Stomach (tissue), 8 donors: ENCODE measurements at regions not wholly inside any gene's neighbourhood (a gene's known extent, or its start where the extent isn't known, plus 50 kb on each side); places are given as distances from the start of the nearest gene placed in this dataset.

Experiments used
- DNase-seq, 2 donors: peaks; one replicate each; pipeline versions ENCODE4 v3.0.0 to v3.0.0-alpha.2; 2013 to 2019
- H3K27ac ChIP-seq, 5 donors: fragments of 200-600 bp in 4 of 5; sonication (generic) in 4 of 5; one replicate each; pipeline ENCODE4 v1.5.1; 2013 to 2019; ENCODE audit warnings: mild to moderate bottlenecking in 1 of 5, moderate library complexity in 1 of 5
- H3K27me3 ChIP-seq, 3 donors: fragments of 200-600 bp; sonication (generic); one replicate each; pipeline ENCODE4 v1.5.1; 2017 to 2019; ENCODE audit warnings: mixed run types in 1 of 3
- H3K36me3 ChIP-seq, 4 donors: fragments of 200-600 bp; sonication (generic); 1 replicate in 3 of 4; 2 replicates in 1 of 4; pipeline ENCODE4 v1.5.1; 2016 to 2019
- H3K4me1 ChIP-seq, 4 donors: fragments of 200-600 bp; sonication (generic); one replicate each; pipeline ENCODE4 v1.5.1; 2016 to 2019
- H3K4me3 ChIP-seq, 4 donors: fragments of 200-600 bp; sonication (generic) in 3 of 4; one replicate each; pipeline ENCODE4 v1.5.1; 2016 to 2019; ENCODE audit warnings: mild to moderate bottlenecking in 1 of 4
- H3K9me3 ChIP-seq, 4 donors: fragments of 200-600 bp; sonication (generic); one replicate each; pipeline ENCODE4 v1.5.1; 2016 to 2019
- CTCF ChIP-seq, 7 experiments: fragments of 450-650 bp in 4 of 7; fragments of 200-600 bp in 3 of 7; sonication (generic) in 3 of 7; IDR thresholded peaks; one replicate each; pipeline ENCODE4 v1.5.1; 2016 to 2019; ENCODE audit warnings: antibody characterized with exemption in 7 of 7, control low read depth in 2 of 7, mild to moderate bottlenecking in 1 of 7
- EP300 ChIP-seq: sonication (generic); formaldehyde crosslinking; IDR thresholded peaks from one replicate; pipeline ENCODE4 v1.6.1; 2017; ENCODE audit warnings: antibody characterized with exemption
- POLR2A ChIP-seq, 4 donors: fragments of 450-650 bp; IDR thresholded peaks; one replicate each; pipeline ENCODE4 v1.6.1; 2016; ENCODE audit warnings: antibody characterized with exemption in 4 of 4, control low read depth in 2 of 4, mild to moderate bottlenecking in 1 of 4, moderate library complexity in 1 of 4
- POLR2AphosphoS5 ChIP-seq, 3 donors: sonication (generic); formaldehyde crosslinking; IDR thresholded peaks; one replicate each; pipeline ENCODE4 v1.6.1; 2016; ENCODE audit warnings: antibody characterized with exemption in 3 of 3
- WGBS, 5 donors: extraction: QIAGEN DNeasy Blood & Tissue Kit in 3 of 5; methylation state at CpG; one replicate each; pipeline versions ENCODE4 v1.1.5 to v1.1.7; 2013 to 2018; 5-methylcytosine and 5-hydroxymethylcytosine counted together
- intact Hi-C: fragments of 100-400 bp; cut with DNase I; formaldehyde crosslinking; loops from one replicate; pipeline ENCODE4 v1.15.1; 2023; ENCODE audit warnings: low total_unique reads
- donor health status: healthy with polysubstance abuse.
- donor health status: Bipolar disorder and iron deficiency.
- donor health status: healthy.

- H3K4me1 ChIP-seq = no peaks in the 10 kb centered on the region
- H3K9me3 ChIP-seq = no peaks in the 10 kb centered on the region
- H3K27ac ChIP-seq = no peak overlapping the region
- no peaks in the 10 kb centered on the region for H3K36me3 ChIP-seq
- DNase-seq = no peak
- H3K4me3 ChIP-seq = no peak overlapping the region
- intact Hi-C loops = no loop called here
- TF ChIP-seq EP300 (no peak), POLR2AphosphoS5 (IDR thresholded peaks at IDR 0.05) (no peak), CTCF (IDR thresholded peaks at IDR 0.05) (no peak), POLR2A (IDR thresholded peaks at IDR 0.05) (no peak)
- H3K27me3 ChIP-seq = no peaks in the 10 kb centered on the region
- 86 to 98% (median 93%) methylated on average over 1 of the region's 1 CpG for WGBS, 5 donors
These were observed 274.2 kb upstream of the E2F7 start for GRCh38 chr12:77339610-77340009.

- Histone ChIP-seq H3K27me3 (no peaks in the 10 kb centered on the region), H3K4me1 (no peaks in the 10 kb centered on the region), H3K27ac (no peak overlapping the region), H3K4me3 (no peak overlapping the region), H3K36me3 (no peaks in the 10 kb centered on the region), H3K9me3 (no peaks in the 10 kb centered on the region)
- TF ChIP-seq CTCF (IDR thresholded peaks at IDR 0.05) (no peak), EP300 (no peak), POLR2A (IDR thresholded peaks at IDR 0.05) (no peak), POLR2AphosphoS5 (IDR thresholded peaks at IDR 0.05) (no peak)
- intact Hi-C loops = no loop called here
- 64 to 80% (median 69%) methylated on average over 5 of the region's 5 CpGs for WGBS, 5 donors
- no peak for DNase-seq
These were observed 272.0 kb upstream of the E2F7 start for GRCh38 chr12:77337362-77337761.

GRCh38 chr12:77334806-77335205 lies 269.4 kb upstream of the E2F7 start:
- TF ChIP-seq CTCF (IDR thresholded peaks at IDR 0.05) (no peak), POLR2AphosphoS5 (IDR thresholded peaks at IDR 0.05) (no peak), POLR2A (IDR thresholded peaks at IDR 0.05) (no peak), EP300 (no peak)
- Histone ChIP-seq H3K4me1 (no peaks in the 10 kb centered on the region), H3K36me3 (no peaks in the 10 kb centered on the region), H3K9me3 (no peaks in the 10 kb centered on the region), H3K27me3 (no peaks in the 10 kb centered on the region), H3K4me3 (no peak overlapping the region), H3K27ac (no peak overlapping the region)
- no peak for DNase-seq
- 77 to 97% (median 93%) methylated on average over 2 of the region's 2 CpGs for WGBS, 5 donors
- intact Hi-C loops = no loop called here

- intact Hi-C loops = no loop called here
- no peaks in the 10 kb centered on the region for H3K36me3 ChIP-seq
- no peak overlapping the region for H3K27ac ChIP-seq
These were observed 263.0 kb upstream of the E2F7 start for GRCh38 chr12:77328326-77328725.

More at GRCh38 chr12:77328326-77328725, 263.0 kb upstream of the E2F7 start:
- Histone ChIP-seq H3K4me1 (peaks cover 4 to 19% (median 18%) of the 10 kb centered on the region in 4 donors), H3K27me3 (peaks cover 0 to 33% (median 0%) of the 10 kb centered on the region in 3 donors), H3K4me3 (no peak overlapping the region), H3K9me3 (no peaks in the 10 kb centered on the region)
- 60 to 75% (median 68%) methylated on average over 7 of the region's 7 CpGs for whole genome bisulfite sequencing, 5 donors
- TF ChIP-seq CTCF (IDR thresholded peaks at IDR 0.05) (no peak), EP300 (no peak), POLR2AphosphoS5 (IDR thresholded peaks at IDR 0.05) (no peak), POLR2A (IDR thresholded peaks at IDR 0.05) (no peak)
- DNase-seq = no peak
